ENCODE measurements at regions not wholly inside any gene's neighbourhood (a gene's known extent, or its start where the extent isn't known, plus 50 kb on each side); places are given as distances from the start of the nearest gene placed in this dataset.

DNA sequence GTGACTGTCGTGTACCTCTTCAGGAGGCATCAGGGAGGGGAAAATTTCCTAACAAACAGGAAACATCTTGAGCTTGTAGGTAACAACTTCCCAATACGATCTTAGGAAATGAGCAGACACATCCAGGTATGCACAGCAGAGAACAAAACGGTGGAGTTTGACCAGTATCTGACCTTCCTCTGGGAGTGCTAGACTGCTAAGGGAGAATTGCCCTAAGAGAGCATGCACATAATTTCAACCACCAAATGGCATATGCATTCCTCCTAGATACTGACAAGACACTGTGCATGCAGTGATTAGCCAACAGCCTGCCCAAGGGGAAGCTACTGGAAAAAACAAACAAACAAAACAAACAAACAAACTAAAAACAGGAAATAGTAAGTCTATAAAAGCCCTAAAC, 120.6 kb upstream of the RBBP6 start (continued):
- TF ChIP-seq JUNB (IDR thresholded peaks at IDR 0.05; ENCODE audit: unreplicated experiment) (no peak), ETS1 (IDR thresholded peaks at IDR 0.05) (no peak), REST (IDR thresholded peaks at IDR 0.05; ENCODE audit: unreplicated experiment) (no peak), CREB1 (CRISPR knock-in tag; IDR thresholded peaks at IDR 0.05; ENCODE audit: low read depth) (no peak), ZNF331 (CRISPR knock-in tag; IDR thresholded peaks at IDR 0.05; ENCODE audit: low read depth) (no peak), EZH2phosphoT487 (IDR thresholded peaks at IDR 0.05; ENCODE audit: unreplicated experiment) (no peak), NANOG (IDR thresholded peaks at IDR 0.05; ENCODE audit: borderline replicate concordance) (no peak), CTCF (conservative IDR thresholded peaks at IDR 0.05; ENCODE audit: low read depth in 2 of 2) (no peak)

GRCh38 chr16:24423312-24423711, 116.1 kb upstream of the RBBP6 start:
- DNase-seq (ENCODE audit: low spot score): no peak
- Mint-ChIP-seq H3K4me3 (no peak overlapping the region), H3K4me1 (peaks cover 17% of the 10 kb centered on the region), H3K36me3 (ENCODE audit: low read depth) (no peaks in the 10 kb centered on the region), H3K9me3 (peaks cover 6% of the 10 kb centered on the region; the same call in 2 of the 3 replicates), H3K27ac (no peak overlapping the region), H3K27me3 (ENCODE audit: insufficient read depth, low read depth, poor library complexity) (peaks cover 2% of the 10 kb centered on the region)
- no peak overlapping the region for H3K4me2 ChIP-seq
- no peak overlapping the region for H2AFZ ChIP-seq
- H3K36me3 ChIP-seq (ENCODE audit: insufficient read depth): no peaks in the 10 kb centered on the region
- no peaks in the 10 kb centered on the region for H3F3A ChIP-seq (replicated peaks; ENCODE audit: low read depth)
- H3K27me3 ChIP-seq (ENCODE audit: insufficient read depth): no peaks in the 10 kb centered on the region
- ATAC-seq: no peak
- H4K20me1 ChIP-seq (replicated peaks; ENCODE audit: insufficient read depth): no peaks in the 10 kb centered on the region
- H3K4me1 ChIP-seq (ENCODE audit: insufficient read depth): peaks cover 11% of the 10 kb centered on the region; the same call in 1 of the 2 replicates
- no peaks in the 10 kb centered on the region for H3K9me2 ChIP-seq (ENCODE audit: insufficient read depth)
- H3K27ac ChIP-seq (ENCODE audit: low read depth): no peak overlapping the region
- no peak overlapping the region for H3K4me3 ChIP-seq
- no peaks in the 10 kb centered on the region for H3K79me2 ChIP-seq (replicated peaks; ENCODE audit: insufficient read depth)
- TF ChIP-seq NANOG (IDR thresholded peaks at IDR 0.05; ENCODE audit: borderline replicate concordance): no peak
- TF ChIP-seq REST (IDR thresholded peaks at IDR 0.05; ENCODE audit: unreplicated experiment): no peak
- TF ChIP-seq POLR2AphosphoS5 (IDR thresholded peaks at IDR 0.05; ENCODE audit: low read depth): no peak
- TF ChIP-seq ZNF331 (CRISPR knock-in tag; IDR thresholded peaks at IDR 0.05; ENCODE audit: low read depth): no peak
- TF ChIP-seq JUNB (IDR thresholded peaks at IDR 0.05; ENCODE audit: unreplicated experiment): no peak
- no peak for TF ChIP-seq STAT1 (IDR thresholded peaks at IDR 0.05; ENCODE audit: unreplicated experiment)
- no peak for TF ChIP-seq ZNF114 (CRISPR knock-in tag; IDR thresholded peaks at IDR 0.05)
- no peak for TF ChIP-seq CREB1 (CRISPR knock-in tag; IDR thresholded peaks at IDR 0.05; ENCODE audit: low read depth)
